HTR-8/SVneo (cell line): ENCODE measurements at regions not wholly inside any gene's neighbourhood (a gene's known extent, or its start where the extent isn't known, plus 50 kb on each side); places are given as distances from the start of the nearest gene placed in this dataset.

Experiments
- DNase-seq: peaks from one replicate; pipeline ENCODE4 v3.0.0; 2011; ENCODE audit warnings: low spot score, mixed read lengths; ENCODE audit not compliant: insufficient read length
- FAIRE-seq: peaks from 2 replicates; lab custom pipeline; 2011; peaks lifted over from hg19 to GRCh38; lab: Jason Lieb, UNC

GRCh38 chr2:176637142-176637485, 367.9 kb downstream of the MTX2 start:
- DNase-seq (no peak), FAIRE-seq (no peak)

GRCh38 chr2:176637486-176638166, 368.4 kb downstream of the MTX2 start:
- DNase-seq (peak; percentile 66), FAIRE-seq (peak; percentile 90)

GRCh38 chr2:176638167-176639015, 369.1 kb downstream of the MTX2 start:
- DNase-seq, result peak; percentile 74
- no peak for FAIRE-seq

- FAIRE-seq (no peak), DNase-seq (no peak)
Measured at GRCh38 chr2:176639016-176639343, 369.7 kb downstream of the MTX2 start.

GRCh38 chr2:176639671-176640070, 370.4 kb downstream of the MTX2 start:
- DNase-seq (no peak), FAIRE-seq (no peak)

- no peak for FAIRE-seq
- no peak for DNase-seq
Measured at GRCh38 chr2:176641436-176641835, 372.2 kb downstream of the MTX2 start.

GRCh38 chr2:176642074-176642473, 372.8 kb downstream of the MTX2 start:
- FAIRE-seq (no peak), DNase-seq (peak; percentile 34)

GRCh38 chr2:176643646-176644045, 374.4 kb downstream of the MTX2 start:
- DNase-seq, result peak; percentile 24
- peak; percentile 60 for FAIRE-seq

GRCh38 chr2:176645494-176645893, 376.3 kb downstream of the MTX2 start:
- no peak for FAIRE-seq
- DNase-seq, result no peak

GRCh38 chr2:176646033-176646615, 376.9 kb downstream of the MTX2 start:
- DNase-seq (no peak), FAIRE-seq (no peak)

GRCh38 chr2:176647325-176648165, 378.3 kb downstream of the MTX2 start:
- no peak for FAIRE-seq
- no peak for DNase-seq

- FAIRE-seq (no peak), DNase-seq (no peak)
Measured at GRCh38 chr2:176648700-176649297, 379.6 kb downstream of the MTX2 start.

GRCh38 chr2:176650104-176650837, 381.0 kb downstream of the MTX2 start:
- DNase-seq (no peak), FAIRE-seq (no peak)

GRCh38 chr2:176650838-176651555, 381.8 kb downstream of the MTX2 start:
- FAIRE-seq (no peak), DNase-seq (no peak)

- peak; percentile 16 for FAIRE-seq
- peak; percentile 30 for DNase-seq
Measured at GRCh38 chr2:176652300-176653182, 383.3 kb downstream of the MTX2 start.

GRCh38 chr2:176653479-176654443, 384.5 kb downstream of the MTX2 start:
- FAIRE-seq (peak; percentile 94), DNase-seq (peak; percentile 36)
